ENCODE measurements at regions not wholly inside any gene's neighbourhood (a gene's known extent, or its start where the extent isn't known, plus 50 kb on each side); places are given as distances from the start of the nearest gene placed in this dataset.
"Not testable (repeated sequence)": the region's sequence is repeated elsewhere in the genome, so short reads cannot be mapped to it uniquely, and the experiment has no call there.

- Histone ChIP-seq H3K36me3 (no peaks in the 10 kb centered on the region), H3K9me3 (no peaks in the 10 kb centered on the region), H3K27ac (no peak overlapping the region), H3K4me1 (no peaks in the 10 kb centered on the region), H3K27me3 (no peaks in the 10 kb centered on the region), H3K4me3 (no peak overlapping the region)
- no peak for TF ChIP-seq CTCF (IDR thresholded peaks at IDR 0.05)
- TF ChIP-seq POLR2A (IDR thresholded peaks at IDR 0.05): no peak
- no peak for DNase-seq
- intact Hi-C loops (cut with DNase I): no loop called here
These were observed 63.5 kb downstream of the SPATA31D1 start for GRCh38 chr9:82052081-82052480.

- Histone ChIP-seq H3K9me3 (no peaks in the 10 kb centered on the region), H3K36me3 (no peaks in the 10 kb centered on the region), H3K4me3 (no peak overlapping the region), H3K4me1 (no peaks in the 10 kb centered on the region), H3K27me3 (no peaks in the 10 kb centered on the region), H3K27ac (no peak overlapping the region)
- TF ChIP-seq POLR2A (IDR thresholded peaks at IDR 0.05) (no peak), CTCF (IDR thresholded peaks at IDR 0.05) (no peak)
- WGBS, 2 donors: 83 to 88% methylated on average over 1 to 5 of the region's 26 CpGs
- no peak for DNase-seq
- intact Hi-C loops (cut with DNase I): no loop called here
These were observed 65.9 kb downstream of the SPATA31D1 start for GRCh38 chr9:82054264-82055015.

GRCh38 chr9:82057805-82058204, 69.2 kb downstream of the SPATA31D1 start:
- Histone ChIP-seq H3K4me3 (no peak overlapping the region), H3K4me1 (no peaks in the 10 kb centered on the region), H3K27ac (no peak overlapping the region), H3K36me3 (no peaks in the 10 kb centered on the region), H3K27me3 (no peaks in the 10 kb centered on the region), H3K9me3 (no peaks in the 10 kb centered on the region)
- 64 to 70% methylated on average over 4 of the region's 5 CpGs for WGBS, 2 donors
- intact Hi-C loops (cut with DNase I): no loop called here
- TF ChIP-seq CTCF (IDR thresholded peaks at IDR 0.05) (no peak), POLR2A (IDR thresholded peaks at IDR 0.05) (no peak)
- no peak for DNase-seq

GRCh38 chr9:82061801-82062200, 73.2 kb downstream of the SPATA31D1 start:
- H3K36me3 ChIP-seq; H3K9me3 ChIP-seq; DNase-seq; H3K27ac ChIP-seq; H3K4me3 ChIP-seq; intact Hi-C loops (cut with DNase I); H3K27me3 ChIP-seq; H3K4me1 ChIP-seq: not testable (repeated sequence)
- WGBS, 2 donors: 78 to 89% methylated on average over 6 of the region's 7 CpGs

- H3K9me3 ChIP-seq: no peaks in the 10 kb centered on the region
- no peak overlapping the region for H3K4me3 ChIP-seq
- H3K4me1 ChIP-seq: no peaks in the 10 kb centered on the region
- H3K36me3 ChIP-seq: no peaks in the 10 kb centered on the region
- no peak for DNase-seq
- intact Hi-C loops (cut with DNase I): no loop called here
- no peak overlapping the region for H3K27ac ChIP-seq
- 75 to 93% methylated on average over 5 to 10 of the region's 12 CpGs for WGBS, 2 donors
- H3K27me3 ChIP-seq: no peaks in the 10 kb centered on the region
- TF ChIP-seq CTCF (IDR thresholded peaks at IDR 0.05): no peak
- TF ChIP-seq POLR2A (IDR thresholded peaks at IDR 0.05): no peak
These were observed 73.7 kb downstream of the SPATA31D1 start for GRCh38 chr9:82062245-82062644.

Measured in esophagus squamous epithelium (tissue), 5 donors.